GM12864 (cell line): ENCODE measurements at regions not wholly inside any gene's neighbourhood (a gene's known extent, or its start where the extent isn't known, plus 50 kb on each side); places are given as distances from the start of the nearest gene placed in this dataset.

Experiments used
- DNase-seq: peaks from one replicate; pipeline ENCODE4 v3.0.0-alpha.2; 2011; ENCODE audit warnings: low read depth
- H3K4me3 ChIP-seq: 2 replicates; pipeline ENCODE4 v1.5.1; 2011; ENCODE audit warnings: mild to moderate bottlenecking, low read depth, low read length, control low read depth
- TF ChIP-seq, protein P1 (sequence below): IDR thresholded peaks from 2 replicates; pipeline ENCODE4 v1.5.1; 2011; ENCODE audit warnings: low read depth, mild to moderate bottlenecking, moderate library complexity, low read length, control low read depth, inconsistent platforms; ENCODE audit errors: missing control alignments

DNA sequence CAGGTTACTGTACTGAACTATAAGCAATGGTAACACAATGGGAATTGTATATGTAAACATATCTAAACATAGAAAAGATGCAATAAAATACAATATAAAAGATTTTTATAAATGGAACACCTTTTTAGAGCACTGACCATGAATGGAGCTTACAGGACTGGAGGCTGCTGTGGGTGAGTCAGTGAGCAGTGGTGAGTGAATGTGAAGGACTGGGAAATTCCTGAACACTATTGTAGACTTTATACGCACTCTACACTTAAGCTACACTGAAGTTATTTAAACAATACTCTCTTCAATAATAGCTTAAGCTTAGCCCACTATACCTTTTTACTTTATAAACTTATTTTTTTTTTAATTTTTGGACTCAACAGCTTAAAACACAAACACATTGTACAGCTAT is 313.5 kb downstream of the KCNC2 start:
- TF ChIP-seq, protein P1, sequence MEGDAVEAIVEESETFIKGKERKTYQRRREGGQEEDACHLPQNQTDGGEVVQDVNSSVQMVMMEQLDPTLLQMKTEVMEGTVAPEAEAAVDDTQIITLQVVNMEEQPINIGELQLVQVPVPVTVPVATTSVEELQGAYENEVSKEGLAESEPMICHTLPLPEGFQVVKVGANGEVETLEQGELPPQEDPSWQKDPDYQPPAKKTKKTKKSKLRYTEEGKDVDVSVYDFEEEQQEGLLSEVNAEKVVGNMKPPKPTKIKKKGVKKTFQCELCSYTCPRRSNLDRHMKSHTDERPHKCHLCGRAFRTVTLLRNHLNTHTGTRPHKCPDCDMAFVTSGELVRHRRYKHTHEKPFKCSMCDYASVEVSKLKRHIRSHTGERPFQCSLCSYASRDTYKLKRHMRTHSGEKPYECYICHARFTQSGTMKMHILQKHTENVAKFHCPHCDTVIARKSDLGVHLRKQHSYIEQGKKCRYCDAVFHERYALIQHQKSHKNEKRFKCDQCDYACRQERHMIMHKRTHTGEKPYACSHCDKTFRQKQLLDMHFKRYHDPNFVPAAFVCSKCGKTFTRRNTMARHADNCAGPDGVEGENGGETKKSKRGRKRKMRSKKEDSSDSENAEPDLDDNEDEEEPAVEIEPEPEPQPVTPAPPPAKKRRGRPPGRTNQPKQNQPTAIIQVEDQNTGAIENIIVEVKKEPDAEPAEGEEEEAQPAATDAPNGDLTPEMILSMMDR = no peak
- DNase-seq = no peak
- H3K4me3 ChIP-seq = no peak overlapping the region

DNA sequence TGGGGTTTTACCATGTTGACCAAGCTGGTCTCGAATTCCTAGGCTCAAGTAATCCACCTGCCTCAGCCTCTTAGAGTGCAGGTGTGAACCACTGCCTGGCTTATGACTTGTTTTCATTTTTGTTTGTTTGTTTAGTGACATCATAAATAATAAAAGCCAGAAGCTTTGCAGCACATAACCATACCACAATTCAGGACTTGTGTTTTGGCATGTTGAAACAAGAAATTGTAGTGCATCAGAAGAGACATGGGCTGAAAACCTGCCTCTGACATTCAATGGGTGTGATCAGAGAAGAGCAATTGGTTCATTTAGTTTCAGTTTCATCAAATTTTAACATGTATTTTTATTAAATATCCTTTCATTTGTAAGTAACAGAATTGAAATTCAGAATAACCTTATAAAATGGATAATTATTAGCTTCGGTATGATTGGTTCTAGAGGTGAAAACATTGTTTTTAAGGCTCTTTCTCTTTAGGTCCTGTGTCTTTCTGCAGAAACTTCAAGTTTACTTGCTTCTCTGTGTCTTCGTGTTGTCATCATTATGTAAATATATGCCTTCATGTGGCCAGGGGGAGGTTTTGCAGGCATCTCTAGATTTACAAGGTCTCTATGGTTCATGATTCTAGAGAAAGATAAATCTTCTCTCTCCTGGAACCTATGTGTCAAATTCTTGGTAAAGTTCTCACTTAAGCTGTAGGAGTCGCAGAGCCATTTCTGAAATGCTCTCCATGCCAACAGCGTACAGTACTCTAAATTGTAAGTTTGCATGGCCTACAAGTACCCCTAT is 312.0 kb downstream of the KCNC2 start:
- DNase-seq = no peak
- no peak overlapping the region for H3K4me3 ChIP-seq
- TF ChIP-seq, protein P1 = no peak

DNA sequence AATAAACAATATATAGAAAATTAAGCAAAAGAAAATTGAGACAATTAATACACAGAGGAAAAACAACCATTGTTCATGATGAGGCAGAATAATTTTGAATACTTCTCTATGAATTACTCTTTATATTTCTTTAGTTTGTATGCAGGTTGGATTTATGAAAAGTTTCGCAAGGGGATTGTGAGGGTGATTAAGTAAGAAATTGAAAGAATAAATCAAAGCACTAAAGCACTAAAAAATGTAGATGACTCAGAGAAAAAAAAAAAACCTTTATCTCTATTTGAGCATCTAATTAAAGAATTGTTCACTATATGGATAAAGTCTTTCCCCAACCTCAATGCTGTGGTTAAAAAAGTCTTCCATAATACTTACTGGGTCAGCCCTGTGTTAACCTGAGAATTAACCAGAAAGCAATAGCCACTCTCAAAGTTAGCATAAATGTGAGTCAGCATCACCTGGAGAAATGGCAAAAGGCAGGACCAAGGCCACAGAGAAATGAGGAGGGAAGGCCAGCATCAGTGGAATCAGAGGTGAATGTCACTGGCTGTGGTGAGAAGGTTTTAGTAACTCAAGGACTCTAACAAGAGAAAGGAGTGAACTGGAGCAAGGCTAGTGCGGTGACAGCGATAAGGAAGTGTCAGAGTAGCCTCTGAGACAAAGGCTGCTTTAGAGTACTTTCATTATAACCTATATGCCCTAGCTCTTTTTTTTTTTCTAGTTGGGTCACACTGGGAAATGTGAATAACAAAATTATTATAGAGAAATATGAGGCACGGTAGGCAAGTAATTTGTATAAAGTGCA is 310.4 kb downstream of the KCNC2 start:
- DNase-seq = no peak
- TF ChIP-seq, protein P1 = no peak
- H3K4me3 ChIP-seq = no peak overlapping the region

DNA sequence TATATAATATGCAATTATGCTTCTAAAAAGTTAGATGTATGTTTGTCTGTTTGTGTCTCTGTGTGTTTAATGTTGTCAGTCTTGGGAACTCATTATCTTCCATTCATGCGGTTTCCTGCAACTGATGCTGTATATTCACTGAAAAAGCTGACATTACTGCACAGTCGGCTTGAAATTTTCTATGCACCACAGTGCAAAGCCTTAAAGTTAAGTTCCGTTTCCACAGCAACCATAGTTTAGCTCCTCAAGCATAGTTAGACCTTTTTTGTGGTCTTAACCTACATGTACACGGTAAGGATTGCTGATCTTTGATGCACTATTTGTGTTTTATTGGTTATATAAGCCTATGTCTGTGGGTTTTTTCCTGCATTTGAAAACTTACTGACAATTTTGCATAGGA is 309.4 kb downstream of the KCNC2 start:
- TF ChIP-seq, protein P1 = no peak
- H3K4me3 ChIP-seq = no peak overlapping the region
- DNase-seq = no peak

DNA sequence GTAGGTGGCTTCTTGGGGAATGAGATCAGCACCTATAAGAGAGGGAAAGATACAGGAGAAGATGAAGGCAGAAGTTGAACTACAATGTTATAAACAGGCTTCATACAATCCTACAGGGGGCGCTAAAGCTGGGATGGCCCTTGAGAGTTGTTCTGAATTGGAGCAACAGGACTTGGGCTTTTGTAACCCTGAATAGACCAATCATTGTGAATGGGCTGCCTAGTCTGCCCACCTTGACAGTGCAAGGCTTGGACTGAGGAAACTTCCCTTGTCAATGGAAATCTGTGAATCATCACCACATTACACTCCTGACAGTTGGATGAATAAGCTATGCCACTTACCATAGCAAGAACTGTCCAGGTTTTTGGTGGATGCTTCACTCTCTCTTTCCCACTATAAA is 306.1 kb downstream of the KCNC2 start:
- no peak for DNase-seq
- H3K4me3 ChIP-seq = no peak overlapping the region
- TF ChIP-seq, protein P1 = peak; percentile 44

DNA sequence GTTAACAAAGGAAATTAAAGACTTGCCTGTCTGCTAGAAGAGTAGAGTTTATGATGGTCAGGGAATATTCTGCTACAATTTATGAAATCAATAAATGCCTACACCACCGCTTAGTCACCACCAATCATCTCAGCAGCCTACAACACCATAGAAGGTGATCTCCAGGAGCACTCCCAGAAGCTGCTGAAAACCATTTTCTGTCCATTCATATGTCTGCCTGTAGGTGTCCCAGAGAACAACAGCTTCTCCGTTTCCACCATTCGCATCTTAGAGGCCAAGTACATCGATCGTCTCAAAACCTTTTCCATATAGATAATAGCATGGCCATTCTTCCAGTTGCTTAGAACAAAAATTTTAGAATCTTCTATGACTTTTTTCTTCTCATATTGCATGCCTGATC is 303.4 kb downstream of the KCNC2 start:
- no peak overlapping the region for H3K4me3 ChIP-seq
- DNase-seq = no peak
- TF ChIP-seq, protein P1 = peak; percentile 17
